ENCODE measurements at regions not wholly inside any gene's neighbourhood (a gene's known extent, or its start where the extent isn't known, plus 50 kb on each side); places are given as distances from the start of the nearest gene placed in this dataset.

DNA sequence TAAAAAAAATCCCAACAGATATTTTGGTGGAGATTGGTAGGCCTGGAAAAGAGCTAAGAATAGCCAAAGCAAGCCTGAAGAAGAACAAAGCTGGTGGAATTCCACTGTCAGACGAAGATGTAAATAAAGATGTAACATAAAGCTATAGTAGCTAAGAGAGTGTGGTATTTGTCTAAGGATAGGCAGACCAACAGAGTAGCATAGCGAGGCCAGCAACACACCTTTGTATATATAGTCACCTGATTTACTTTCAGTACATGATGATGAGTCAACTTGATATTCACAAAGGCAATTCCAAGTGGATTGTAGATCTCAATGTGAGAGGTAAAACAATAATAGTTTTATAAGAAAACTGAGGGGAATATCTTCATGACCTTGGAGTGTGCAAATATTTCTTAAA is 53.6 kb upstream of the SYN2 start:
- Histone ChIP-seq H3K4me1 (ENCODE audit: insufficient read depth) (no peaks in the 10 kb centered on the region), H3K4me3 (no peak overlapping the region), H3F3A (replicated peaks; ENCODE audit: low read depth) (no peaks in the 10 kb centered on the region), H3K36me3 (ENCODE audit: insufficient read depth) (no peaks in the 10 kb centered on the region), H3K79me2 (replicated peaks; ENCODE audit: insufficient read depth) (no peaks in the 10 kb centered on the region), H3K9me2 (ENCODE audit: insufficient read depth) (no peaks in the 10 kb centered on the region), H3K4me2 (no peak overlapping the region), H2AFZ (no peak overlapping the region), H4K20me1 (replicated peaks; ENCODE audit: insufficient read depth) (no peaks in the 10 kb centered on the region; the same call in 1 of the 2 replicates), H3K27ac (ENCODE audit: low read depth) (no peak overlapping the region), H3K27me3 (ENCODE audit: insufficient read depth) (no peaks in the 10 kb centered on the region)
- ATAC-seq = no peak
- no peaks in the 10 kb centered on the region; the same call in 2 of the 3 replicates for H3K9me3 Mint-ChIP-seq
- H3K4me1 Mint-ChIP-seq = no peaks in the 10 kb centered on the region
- TF ChIP-seq JUNB (IDR thresholded peaks at IDR 0.05; ENCODE audit: unreplicated experiment) (no peak), EZH2phosphoT487 (IDR thresholded peaks at IDR 0.05; ENCODE audit: unreplicated experiment) (no peak), CREB1 (CRISPR knock-in tag; IDR thresholded peaks at IDR 0.05; ENCODE audit: low read depth) (no peak), STAT1 (IDR thresholded peaks at IDR 0.05; ENCODE audit: unreplicated experiment) (no peak), NANOG (IDR thresholded peaks at IDR 0.05; ENCODE audit: borderline replicate concordance) (no peak), POLR2AphosphoS5 (IDR thresholded peaks at IDR 0.05; ENCODE audit: low read depth) (no peak), EZH2 (IDR thresholded peaks at IDR 0.05; ENCODE audit: low read depth, unreplicated experiment) (no peak), ZNF114 (CRISPR knock-in tag; IDR thresholded peaks at IDR 0.05) (no peak), ZNF331 (CRISPR knock-in tag; IDR thresholded peaks at IDR 0.05; ENCODE audit: low read depth) (no peak)
- TF ChIP-seq, protein P1, sequence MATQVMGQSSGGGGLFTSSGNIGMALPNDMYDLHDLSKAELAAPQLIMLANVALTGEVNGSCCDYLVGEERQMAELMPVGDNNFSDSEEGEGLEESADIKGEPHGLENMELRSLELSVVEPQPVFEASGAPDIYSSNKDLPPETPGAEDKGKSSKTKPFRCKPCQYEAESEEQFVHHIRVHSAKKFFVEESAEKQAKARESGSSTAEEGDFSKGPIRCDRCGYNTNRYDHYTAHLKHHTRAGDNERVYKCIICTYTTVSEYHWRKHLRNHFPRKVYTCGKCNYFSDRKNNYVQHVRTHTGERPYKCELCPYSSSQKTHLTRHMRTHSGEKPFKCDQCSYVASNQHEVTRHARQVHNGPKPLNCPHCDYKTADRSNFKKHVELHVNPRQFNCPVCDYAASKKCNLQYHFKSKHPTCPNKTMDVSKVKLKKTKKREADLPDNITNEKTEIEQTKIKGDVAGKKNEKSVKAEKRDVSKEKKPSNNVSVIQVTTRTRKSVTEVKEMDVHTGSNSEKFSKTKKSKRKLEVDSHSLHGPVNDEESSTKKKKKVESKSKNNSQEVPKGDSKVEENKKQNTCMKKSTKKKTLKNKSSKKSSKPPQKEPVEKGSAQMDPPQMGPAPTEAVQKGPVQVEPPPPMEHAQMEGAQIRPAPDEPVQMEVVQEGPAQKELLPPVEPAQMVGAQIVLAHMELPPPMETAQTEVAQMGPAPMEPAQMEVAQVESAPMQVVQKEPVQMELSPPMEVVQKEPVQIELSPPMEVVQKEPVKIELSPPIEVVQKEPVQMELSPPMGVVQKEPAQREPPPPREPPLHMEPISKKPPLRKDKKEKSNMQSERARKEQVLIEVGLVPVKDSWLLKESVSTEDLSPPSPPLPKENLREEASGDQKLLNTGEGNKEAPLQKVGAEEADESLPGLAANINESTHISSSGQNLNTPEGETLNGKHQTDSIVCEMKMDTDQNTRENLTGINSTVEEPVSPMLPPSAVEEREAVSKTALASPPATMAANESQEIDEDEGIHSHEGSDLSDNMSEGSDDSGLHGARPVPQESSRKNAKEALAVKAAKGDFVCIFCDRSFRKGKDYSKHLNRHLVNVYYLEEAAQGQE (IDR thresholded peaks at IDR 0.05; ENCODE audit: unreplicated experiment) = no peak
- TF ChIP-seq, protein P2, sequence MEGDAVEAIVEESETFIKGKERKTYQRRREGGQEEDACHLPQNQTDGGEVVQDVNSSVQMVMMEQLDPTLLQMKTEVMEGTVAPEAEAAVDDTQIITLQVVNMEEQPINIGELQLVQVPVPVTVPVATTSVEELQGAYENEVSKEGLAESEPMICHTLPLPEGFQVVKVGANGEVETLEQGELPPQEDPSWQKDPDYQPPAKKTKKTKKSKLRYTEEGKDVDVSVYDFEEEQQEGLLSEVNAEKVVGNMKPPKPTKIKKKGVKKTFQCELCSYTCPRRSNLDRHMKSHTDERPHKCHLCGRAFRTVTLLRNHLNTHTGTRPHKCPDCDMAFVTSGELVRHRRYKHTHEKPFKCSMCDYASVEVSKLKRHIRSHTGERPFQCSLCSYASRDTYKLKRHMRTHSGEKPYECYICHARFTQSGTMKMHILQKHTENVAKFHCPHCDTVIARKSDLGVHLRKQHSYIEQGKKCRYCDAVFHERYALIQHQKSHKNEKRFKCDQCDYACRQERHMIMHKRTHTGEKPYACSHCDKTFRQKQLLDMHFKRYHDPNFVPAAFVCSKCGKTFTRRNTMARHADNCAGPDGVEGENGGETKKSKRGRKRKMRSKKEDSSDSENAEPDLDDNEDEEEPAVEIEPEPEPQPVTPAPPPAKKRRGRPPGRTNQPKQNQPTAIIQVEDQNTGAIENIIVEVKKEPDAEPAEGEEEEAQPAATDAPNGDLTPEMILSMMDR (conservative IDR thresholded peaks at IDR 0.05; ENCODE audit: low read depth in 2 of 2) = no peak
- TF ChIP-seq, protein P3, sequence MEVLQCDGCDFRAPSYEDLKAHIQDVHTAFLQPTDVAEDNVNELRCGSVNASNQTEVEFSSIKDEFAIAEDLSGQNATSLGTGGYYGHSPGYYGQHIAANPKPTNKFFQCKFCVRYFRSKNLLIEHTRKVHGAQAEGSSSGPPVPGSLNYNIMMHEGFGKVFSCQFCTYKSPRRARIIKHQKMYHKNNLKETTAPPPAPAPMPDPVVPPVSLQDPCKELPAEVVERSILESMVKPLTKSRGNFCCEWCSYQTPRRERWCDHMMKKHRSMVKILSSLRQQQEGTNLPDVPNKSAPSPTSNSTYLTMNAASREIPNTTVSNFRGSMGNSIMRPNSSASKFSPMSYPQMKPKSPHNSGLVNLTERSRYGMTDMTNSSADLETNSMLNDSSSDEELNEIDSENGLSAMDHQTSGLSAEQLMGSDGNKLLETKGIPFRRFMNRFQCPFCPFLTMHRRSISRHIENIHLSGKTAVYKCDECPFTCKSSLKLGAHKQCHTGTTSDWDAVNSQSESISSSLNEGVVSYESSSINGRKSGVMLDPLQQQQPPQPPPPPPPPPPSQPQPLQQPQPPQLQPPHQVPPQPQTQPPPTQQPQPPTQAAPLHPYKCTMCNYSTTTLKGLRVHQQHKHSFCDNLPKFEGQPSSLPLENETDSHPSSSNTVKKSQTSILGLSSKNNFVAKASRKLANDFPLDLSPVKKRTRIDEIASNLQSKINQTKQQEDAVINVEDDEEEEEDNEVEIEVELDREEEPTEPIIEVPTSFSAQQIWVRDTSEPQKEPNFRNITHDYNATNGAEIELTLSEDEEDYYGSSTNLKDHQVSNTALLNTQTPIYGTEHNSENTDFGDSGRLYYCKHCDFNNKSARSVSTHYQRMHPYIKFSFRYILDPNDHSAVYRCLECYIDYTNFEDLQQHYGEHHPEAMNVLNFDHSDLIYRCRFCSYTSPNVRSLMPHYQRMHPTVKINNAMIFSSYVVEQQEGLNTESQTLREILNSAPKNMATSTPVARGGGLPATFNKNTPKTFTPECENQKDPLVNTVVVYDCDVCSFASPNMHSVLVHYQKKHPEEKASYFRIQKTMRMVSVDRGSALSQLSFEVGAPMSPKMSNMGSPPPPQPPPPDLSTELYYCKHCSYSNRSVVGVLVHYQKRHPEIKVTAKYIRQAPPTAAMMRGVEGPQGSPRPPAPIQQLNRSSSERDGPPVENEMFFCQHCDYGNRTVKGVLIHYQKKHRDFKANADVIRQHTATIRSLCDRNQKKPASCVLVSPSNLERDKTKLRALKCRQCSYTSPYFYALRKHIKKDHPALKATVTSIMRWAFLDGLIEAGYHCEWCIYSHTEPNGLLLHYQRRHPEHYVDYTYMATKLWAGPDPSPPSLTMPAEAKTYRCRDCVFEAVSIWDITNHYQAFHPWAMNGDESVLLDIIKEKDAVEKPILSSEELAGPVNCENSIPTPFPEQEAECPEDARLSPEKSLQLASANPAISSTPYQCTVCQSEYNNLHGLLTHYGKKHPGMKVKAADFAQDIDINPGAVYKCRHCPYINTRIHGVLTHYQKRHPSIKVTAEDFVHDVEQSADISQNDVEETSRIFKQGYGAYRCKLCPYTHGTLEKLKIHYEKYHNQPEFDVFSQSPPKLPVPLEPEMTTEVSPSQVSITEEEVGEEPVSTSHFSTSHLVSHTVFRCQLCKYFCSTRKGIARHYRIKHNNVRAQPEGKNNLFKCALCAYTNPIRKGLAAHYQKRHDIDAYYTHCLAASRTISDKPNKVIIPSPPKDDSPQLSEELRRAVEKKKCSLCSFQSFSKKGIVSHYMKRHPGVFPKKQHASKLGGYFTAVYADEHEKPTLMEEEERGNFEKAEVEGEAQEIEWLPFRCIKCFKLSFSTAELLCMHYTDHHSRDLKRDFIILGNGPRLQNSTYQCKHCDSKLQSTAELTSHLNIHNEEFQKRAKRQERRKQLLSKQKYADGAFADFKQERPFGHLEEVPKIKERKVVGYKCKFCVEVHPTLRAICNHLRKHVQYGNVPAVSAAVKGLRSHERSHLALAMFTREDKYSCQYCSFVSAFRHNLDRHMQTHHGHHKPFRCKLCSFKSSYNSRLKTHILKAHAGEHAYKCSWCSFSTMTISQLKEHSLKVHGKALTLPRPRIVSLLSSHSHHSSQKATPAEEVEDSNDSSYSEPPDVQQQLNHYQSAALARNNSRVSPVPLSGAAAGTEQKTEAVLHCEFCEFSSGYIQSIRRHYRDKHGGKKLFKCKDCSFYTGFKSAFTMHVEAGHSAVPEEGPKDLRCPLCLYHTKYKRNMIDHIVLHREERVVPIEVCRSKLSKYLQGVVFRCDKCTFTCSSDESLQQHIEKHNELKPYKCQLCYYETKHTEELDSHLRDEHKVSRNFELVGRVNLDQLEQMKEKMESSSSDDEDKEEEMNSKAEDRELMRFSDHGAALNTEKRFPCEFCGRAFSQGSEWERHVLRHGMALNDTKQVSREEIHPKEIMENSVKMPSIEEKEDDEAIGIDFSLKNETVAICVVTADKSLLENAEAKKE (CRISPR knock-in tag; IDR thresholded peaks at IDR 0.05) = no peak
- TF ChIP-seq, protein P4, sequence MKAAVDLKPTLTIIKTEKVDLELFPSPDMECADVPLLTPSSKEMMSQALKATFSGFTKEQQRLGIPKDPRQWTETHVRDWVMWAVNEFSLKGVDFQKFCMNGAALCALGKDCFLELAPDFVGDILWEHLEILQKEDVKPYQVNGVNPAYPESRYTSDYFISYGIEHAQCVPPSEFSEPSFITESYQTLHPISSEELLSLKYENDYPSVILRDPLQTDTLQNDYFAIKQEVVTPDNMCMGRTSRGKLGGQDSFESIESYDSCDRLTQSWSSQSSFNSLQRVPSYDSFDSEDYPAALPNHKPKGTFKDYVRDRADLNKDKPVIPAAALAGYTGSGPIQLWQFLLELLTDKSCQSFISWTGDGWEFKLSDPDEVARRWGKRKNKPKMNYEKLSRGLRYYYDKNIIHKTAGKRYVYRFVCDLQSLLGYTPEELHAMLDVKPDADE (IDR thresholded peaks at IDR 0.05) = no peak
- no peak overlapping the region for H3K27ac Mint-ChIP-seq
- peaks cover 4% of the 10 kb centered on the region for H3K27me3 Mint-ChIP-seq (ENCODE audit: insufficient read depth, low read depth, poor library complexity)
- no peaks in the 10 kb centered on the region for H3K36me3 Mint-ChIP-seq (ENCODE audit: low read depth)
- no peak for DNase-seq (ENCODE audit: low spot score)
- no peak overlapping the region for H3K4me3 Mint-ChIP-seq
